Skeletal muscle tissue (tissue), 3 donors: ENCODE measurements at regions not wholly inside any gene's neighbourhood (a gene's known extent, or its start where the extent isn't known, plus 50 kb on each side); places are given as distances from the start of the nearest gene placed in this dataset.

Experiments
- H3K27ac ChIP-seq: one replicate; pipeline ENCODE4 v1.7.0; 2013; ENCODE audit warnings: mild to moderate bottlenecking, low read depth, low read length, inconsistent platforms
- H3K27me3 ChIP-seq, 3 donors: one replicate each; pipeline ENCODE4 v1.7.0; 2013; ENCODE audit warnings: low read length in 3 of 3; ENCODE audit not compliant: control insufficient read depth in 3 of 3, insufficient read depth in 3 of 3
- H3K36me3 ChIP-seq, 3 donors: one replicate each; pipeline ENCODE4 v1.7.0; 2013; ENCODE audit warnings: low read length in 3 of 3; ENCODE audit not compliant: control insufficient read depth in 3 of 3, insufficient read depth in 3 of 3
- H3K4me1 ChIP-seq, 3 donors: one replicate each; pipeline ENCODE4 v1.7.0; 2013; ENCODE audit warnings: low read length in 3 of 3, mild to moderate bottlenecking in 3 of 3; ENCODE audit not compliant: control insufficient read depth in 3 of 3, insufficient read depth in 3 of 3
- H3K4me3 ChIP-seq, 3 donors: one replicate each; pipeline ENCODE4 v1.7.0; 2013; ENCODE audit warnings: low read length in 3 of 3
- H3K9ac ChIP-seq, 3 donors: one replicate each; pipeline ENCODE4 v1.7.0; 2013; ENCODE audit warnings: low read length in 3 of 3, mild to moderate bottlenecking in 3 of 3, moderate library complexity in 2 of 3, low read depth in 1 of 3
- H3K9me3 ChIP-seq, 3 donors: one replicate each; pipeline ENCODE4 v1.7.0; 2013; ENCODE audit warnings: low read length in 3 of 3; ENCODE audit not compliant: control insufficient read depth in 3 of 3
- donor health status: Osteomylitis.

DNA sequence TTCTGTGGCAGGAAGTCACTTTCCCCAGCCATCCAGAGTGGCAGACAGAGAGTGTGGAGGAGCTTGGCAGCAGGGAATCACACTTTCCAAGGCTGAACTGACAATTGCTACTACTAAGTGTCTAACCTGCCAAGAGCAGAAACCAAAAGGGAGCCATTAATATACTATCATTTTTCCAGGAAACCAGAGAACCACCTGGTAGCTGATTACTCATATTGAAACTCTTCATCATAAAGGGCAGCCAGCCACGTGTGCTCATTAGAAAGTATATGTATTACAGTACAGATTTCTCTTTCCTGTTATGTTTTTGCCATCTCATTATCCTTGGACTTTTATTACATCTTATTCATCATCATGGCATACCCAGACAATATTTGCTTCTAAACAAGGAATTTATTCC lies 374.9 kb downstream of the GXYLT1 start:
- no peak overlapping the region for H3K4me3 ChIP-seq
- no peaks in the 10 kb centered on the region for H3K4me1 ChIP-seq
- no peak overlapping the region for H3K9ac ChIP-seq
- H3K36me3 ChIP-seq = no peaks in the 10 kb centered on the region
- no peaks in the 10 kb centered on the region for H3K9me3 ChIP-seq
- H3K27me3 ChIP-seq = no peaks in the 10 kb centered on the region
- H3K27ac ChIP-seq = no peak overlapping the region

DNA sequence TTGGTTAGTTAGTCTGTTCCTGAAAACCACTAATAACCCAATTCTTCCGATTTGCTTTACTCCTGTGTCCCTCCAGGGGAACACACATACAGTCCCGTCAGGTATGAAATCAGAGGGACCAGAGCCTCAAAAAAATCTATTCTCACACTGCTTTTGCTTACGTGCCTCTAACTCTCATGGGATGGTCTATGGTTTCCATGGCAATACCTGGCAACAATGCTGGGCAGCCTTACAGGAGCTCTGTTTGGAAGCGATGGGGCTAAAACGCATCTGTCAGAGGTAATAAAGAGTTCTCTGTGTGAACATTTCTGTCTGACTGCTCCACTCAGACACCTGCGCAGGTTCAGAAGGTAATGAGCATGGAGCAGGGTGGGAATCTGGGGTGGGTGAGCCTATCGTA lies 376.2 kb downstream of the GXYLT1 start:
- H3K9ac ChIP-seq = no peak overlapping the region
- H3K4me1 ChIP-seq = no peaks in the 10 kb centered on the region
- H3K27me3 ChIP-seq = no peaks in the 10 kb centered on the region

DNA sequence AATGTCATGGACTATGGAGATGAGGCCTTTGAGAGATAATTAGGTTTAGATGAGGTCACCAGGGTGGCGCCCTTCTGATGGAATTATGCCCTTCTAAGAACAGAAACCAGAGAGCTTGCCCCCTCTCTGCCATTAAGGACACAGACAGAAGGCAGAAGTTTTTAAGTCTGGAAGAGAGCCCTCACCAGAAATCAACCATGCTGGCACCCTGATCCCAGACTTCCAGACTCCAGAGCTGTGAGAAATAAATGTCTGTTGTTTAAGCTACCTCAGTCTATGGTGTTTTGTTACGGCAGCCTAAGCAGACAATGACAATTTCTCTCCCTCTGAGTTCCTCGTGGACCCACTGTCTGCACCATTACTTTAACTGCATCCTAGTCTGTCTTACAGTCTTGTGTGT lies 382.0 kb downstream of the GXYLT1 start:
- Histone ChIP-seq H3K9ac (no peak overlapping the region), H3K27ac (no peak overlapping the region), H3K36me3 (no peaks in the 10 kb centered on the region), H3K9me3 (no peaks in the 10 kb centered on the region), H3K4me3 (no peak overlapping the region), H3K4me1 (no peaks in the 10 kb centered on the region), H3K27me3 (no peaks in the 10 kb centered on the region)

More for the DNA sequence above, 376.2 kb downstream of the GXYLT1 start:
- Histone ChIP-seq H3K36me3 (no peaks in the 10 kb centered on the region), H3K4me3 (no peak overlapping the region), H3K9me3 (no peaks in the 10 kb centered on the region), H3K27ac (no peak overlapping the region)

DNA sequence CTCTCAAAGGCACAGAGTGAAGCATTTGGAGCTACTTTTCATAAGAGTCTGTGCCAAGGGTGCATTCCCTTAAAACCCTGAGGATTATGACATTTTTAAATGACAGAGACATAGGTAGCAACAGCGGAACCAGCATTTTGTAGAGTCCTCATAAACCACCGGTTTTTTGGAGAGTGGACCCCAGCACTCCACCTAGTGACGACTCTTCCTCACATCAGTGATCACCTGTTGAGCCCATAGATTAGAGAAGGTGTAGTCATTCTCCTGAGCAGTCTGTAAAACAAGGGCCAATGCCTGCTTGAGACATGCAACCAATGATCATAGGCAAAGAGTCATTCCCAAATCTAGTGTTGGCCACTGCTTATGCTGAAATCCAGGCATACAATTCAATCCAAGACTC lies 399.1 kb downstream of the GXYLT1 start:
- Histone ChIP-seq H3K27me3 (no peaks in the 10 kb centered on the region), H3K4me3 (no peak overlapping the region), H3K36me3 (no peaks in the 10 kb centered on the region), H3K9me3 (peaks cover 0 to 2% (median 0%) of the 10 kb centered on the region in 3 donors), H3K4me1 (no peaks in the 10 kb centered on the region), H3K9ac (no peak overlapping the region), H3K27ac (no peak overlapping the region)

DNA sequence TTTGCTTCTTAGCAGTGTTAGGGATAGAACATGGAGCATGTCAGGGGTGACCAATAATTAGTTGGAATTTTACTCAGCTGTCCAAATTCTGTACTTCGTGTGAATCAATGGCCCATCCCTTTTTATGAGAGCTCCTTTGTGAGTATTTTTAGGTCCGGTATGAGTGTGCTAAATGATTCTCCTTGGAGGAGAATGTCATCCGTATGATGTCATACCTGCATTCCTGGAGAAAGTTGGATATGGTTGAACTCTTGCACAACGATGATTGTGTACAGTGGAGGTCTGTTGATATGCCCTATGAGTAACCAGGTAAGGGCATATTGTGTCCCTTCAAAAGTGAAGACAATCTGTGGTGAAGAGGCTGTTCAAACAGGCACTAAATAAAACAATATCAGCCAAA lies 400.8 kb downstream of the GXYLT1 start:
- no peaks in the 10 kb centered on the region for H3K27me3 ChIP-seq
- H3K9ac ChIP-seq = no peak overlapping the region
- no peak overlapping the region for H3K4me3 ChIP-seq
- H3K4me1 ChIP-seq = no peaks in the 10 kb centered on the region
- no peak overlapping the region for H3K27ac ChIP-seq
- H3K36me3 ChIP-seq = no peaks in the 10 kb centered on the region
- no peaks in the 10 kb centered on the region for H3K9me3 ChIP-seq

DNA sequence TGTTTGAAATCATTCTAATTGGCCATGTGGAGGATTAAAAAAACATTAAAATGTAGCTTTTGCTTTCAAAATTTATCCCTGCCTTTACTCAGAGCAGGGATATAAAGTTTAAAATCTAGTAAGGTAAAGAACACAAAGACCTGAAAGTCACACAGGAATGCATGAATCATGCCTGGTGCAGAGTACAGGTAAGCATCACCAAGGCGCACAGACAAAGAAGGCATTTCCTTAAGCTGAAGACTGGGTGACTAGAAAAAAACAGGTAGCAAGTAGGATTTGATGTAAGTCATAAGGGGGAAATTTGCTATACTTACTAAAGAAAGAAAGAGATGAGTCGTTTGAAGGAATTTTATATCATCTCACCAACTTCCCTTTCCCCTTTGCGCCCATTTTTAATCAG lies 405.6 kb downstream of the GXYLT1 start:
- Histone ChIP-seq H3K4me3 (no peak overlapping the region), H3K9me3 (no peaks in the 10 kb centered on the region), H3K9ac (no peak overlapping the region), H3K4me1 (no peaks in the 10 kb centered on the region), H3K27me3 (no peaks in the 10 kb centered on the region), H3K36me3 (no peaks in the 10 kb centered on the region), H3K27ac (no peak overlapping the region)

DNA sequence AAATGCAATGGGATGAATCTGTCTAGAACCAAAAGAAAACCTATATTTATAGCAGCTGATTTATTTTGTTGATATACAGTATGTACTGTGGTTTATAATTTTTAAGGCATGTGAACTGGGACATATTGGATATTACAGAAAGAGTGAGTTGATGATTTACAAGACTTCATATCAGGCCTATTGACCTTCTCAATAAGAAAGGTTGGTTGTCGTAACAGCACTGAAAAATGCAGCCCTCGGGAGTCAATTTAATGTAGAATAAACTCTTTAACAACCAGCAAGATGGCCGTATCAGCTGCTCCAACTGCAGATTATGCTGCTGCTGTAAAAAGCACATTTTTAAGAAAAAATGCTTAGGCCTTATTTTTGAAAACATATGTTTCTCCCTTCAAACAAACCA lies 407.3 kb downstream of the GXYLT1 start:
- H3K9ac ChIP-seq = no peak overlapping the region
- no peaks in the 10 kb centered on the region for H3K27me3 ChIP-seq
- H3K27ac ChIP-seq = no peak overlapping the region
- no peaks in the 10 kb centered on the region for H3K4me1 ChIP-seq
- H3K4me3 ChIP-seq = no peak overlapping the region
- H3K9me3 ChIP-seq = no peaks in the 10 kb centered on the region
- H3K36me3 ChIP-seq = no peaks in the 10 kb centered on the region

DNA sequence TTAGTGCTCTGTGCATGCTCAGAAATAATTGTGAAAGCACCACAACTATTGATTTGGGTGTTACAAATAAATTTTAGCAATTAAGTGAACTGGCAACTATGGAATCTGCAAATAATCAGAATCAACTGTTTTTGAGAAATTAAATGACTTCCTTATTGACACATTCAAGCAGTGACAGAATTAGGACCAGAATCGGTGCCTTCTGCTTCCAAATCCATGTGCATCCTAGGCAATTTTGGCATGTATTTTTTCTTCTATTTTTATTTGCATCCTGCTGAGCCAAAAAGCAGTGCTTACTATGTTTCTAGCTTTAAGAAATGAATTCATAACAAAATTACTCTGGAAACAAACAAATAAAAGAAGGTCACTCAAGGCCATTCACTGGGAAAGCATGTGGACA lies 408.2 kb downstream of the GXYLT1 start:
- H3K4me1 ChIP-seq = no peaks in the 10 kb centered on the region
- H3K9me3 ChIP-seq = no peaks in the 10 kb centered on the region
- no peaks in the 10 kb centered on the region for H3K36me3 ChIP-seq
- H3K9ac ChIP-seq = no peak overlapping the region
- no peak overlapping the region for H3K4me3 ChIP-seq
- no peak overlapping the region for H3K27ac ChIP-seq
- H3K27me3 ChIP-seq = no peaks in the 10 kb centered on the region

DNA sequence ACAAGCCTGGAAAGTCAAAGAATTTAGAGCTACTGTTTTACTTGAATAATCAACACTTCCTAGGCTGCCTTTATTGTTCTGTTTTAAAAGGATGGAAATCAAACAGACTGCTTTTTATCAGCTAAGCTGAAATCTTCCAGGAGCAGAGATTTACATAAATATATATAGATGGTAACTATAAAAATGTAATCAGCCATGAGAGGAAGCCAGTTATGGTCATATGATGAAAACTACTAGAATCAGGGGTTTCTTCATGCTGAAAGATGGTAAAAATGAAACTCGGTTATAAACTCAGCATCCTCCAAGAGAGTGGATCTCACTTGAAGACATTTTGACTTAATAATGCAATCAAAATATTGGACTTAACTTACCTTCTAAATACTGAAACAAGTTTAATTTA lies 413.0 kb downstream of the GXYLT1 start:
- H3K9ac ChIP-seq = no peak overlapping the region
- no peaks in the 10 kb centered on the region for H3K4me1 ChIP-seq
- no peak overlapping the region for H3K27ac ChIP-seq
- H3K4me3 ChIP-seq = no peak overlapping the region
- no peaks in the 10 kb centered on the region for H3K36me3 ChIP-seq
- no peaks in the 10 kb centered on the region for H3K27me3 ChIP-seq
- no peaks in the 10 kb centered on the region for H3K9me3 ChIP-seq

DNA sequence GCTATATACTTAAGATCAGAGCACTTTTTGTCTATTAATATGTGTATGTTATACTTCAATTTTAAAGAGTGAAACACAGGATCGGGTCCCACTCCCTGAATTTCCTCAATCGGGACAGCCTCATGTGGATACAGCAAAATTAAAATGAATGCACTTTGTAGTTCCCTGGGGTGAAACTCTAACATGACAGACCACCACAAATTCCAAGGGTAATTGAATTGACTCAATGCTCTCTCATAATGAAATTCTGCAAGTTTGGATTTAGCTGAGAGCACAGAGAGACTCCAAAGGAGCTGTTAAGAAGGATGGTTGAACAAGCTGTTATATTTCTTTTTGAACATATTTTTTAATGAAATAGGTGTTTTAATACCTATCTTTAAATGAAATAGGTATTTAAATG lies 413.6 kb downstream of the GXYLT1 start:
- Histone ChIP-seq H3K27me3 (no peaks in the 10 kb centered on the region), H3K9me3 (no peaks in the 10 kb centered on the region), H3K27ac (no peak overlapping the region), H3K4me3 (no peak overlapping the region), H3K4me1 (no peaks in the 10 kb centered on the region), H3K9ac (no peak overlapping the region), H3K36me3 (no peaks in the 10 kb centered on the region)

DNA sequence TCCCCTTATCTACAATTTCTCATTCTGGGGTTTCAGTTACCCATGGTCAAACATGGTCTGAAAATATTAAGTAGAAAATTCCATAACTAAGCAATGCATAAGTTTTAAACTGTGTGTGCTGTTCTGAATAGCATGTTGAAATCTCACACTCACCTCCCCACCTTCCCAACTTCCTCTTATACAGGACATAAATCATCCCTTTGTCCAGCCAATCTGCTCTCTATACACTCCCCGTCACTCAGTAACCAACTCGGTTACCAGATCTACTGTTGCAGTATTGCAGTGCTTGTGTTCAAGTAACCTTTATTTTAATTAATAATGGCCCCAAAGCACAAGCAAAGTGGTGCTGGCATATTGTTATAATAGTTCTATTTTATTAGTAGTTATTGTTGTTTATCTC lies 420.5 kb downstream of the GXYLT1 start:
- Histone ChIP-seq H3K4me3 (no peak overlapping the region), H3K27ac (no peak overlapping the region), H3K4me1 (no peaks in the 10 kb centered on the region), H3K36me3 (no peaks in the 10 kb centered on the region), H3K9me3 (no peaks in the 10 kb centered on the region), H3K27me3 (no peaks in the 10 kb centered on the region), H3K9ac (no peak overlapping the region)
